RWPE2 (cell line): ENCODE measurements at regions not wholly inside any gene's neighbourhood (a gene's known extent, or its start where the extent isn't known, plus 50 kb on each side); places are given as distances from the start of the nearest gene placed in this dataset.

ENCODE experiments used
- ATAC-seq: fragments of 200-7000 bp; cut with Tn5 transposase; 3 replicates; pipeline ENCODE4 v1.9.1; 2021; ENCODE audit warnings: low read depth
- DNase-seq: peaks from one replicate; pipeline ENCODE4 v3.0.0-alpha.2; 2020; ENCODE audit warnings: low spot score
- H3K27ac ChIP-seq: fragments of 450-650 bp; 2 replicates; pipeline ENCODE4 v1.5.1; 2017; ENCODE audit warnings: mild to moderate bottlenecking; ENCODE audit not compliant: poor library complexity, severe bottlenecking
- H3K27me3 ChIP-seq: fragments of 250-450 bp; sonication (Bioruptor Pico); 2 replicates; pipeline ENCODE4 v1.5.1; 2021; ENCODE audit warnings: mild to moderate bottlenecking, moderate library complexity; ENCODE audit not compliant: insufficient read depth, poor library complexity, severe bottlenecking
- H3K36me3 ChIP-seq: fragments of 250-450 bp; sonication (Bioruptor Pico); 2 replicates; pipeline ENCODE4 v1.5.1; 2020; ENCODE audit warnings: low read depth, mild to moderate bottlenecking, moderate library complexity
- H3K4me1 ChIP-seq: fragments of 250-450 bp; sonication (Bioruptor Pico); 2 replicates; pipeline ENCODE4 v1.5.1; 2021; ENCODE audit warnings: mild to moderate bottlenecking, moderate library complexity; ENCODE audit not compliant: insufficient read depth, poor library complexity, severe bottlenecking
- H3K4me3 ChIP-seq: fragments of 250-450 bp; sonication (Bioruptor Pico); 2 replicates; pipeline ENCODE4 v1.5.1; 2021; ENCODE audit warnings: mild to moderate bottlenecking, moderate library complexity; ENCODE audit not compliant: severe bottlenecking
- H3K9me3 ChIP-seq: fragments of 250-450 bp; sonication (Bioruptor Pico); 2 replicates; pipeline ENCODE4 v1.5.1; 2021; ENCODE audit warnings: mild to moderate bottlenecking, moderate library complexity; ENCODE audit not compliant: severe bottlenecking
- CTCF ChIP-seq: fragments of 450-650 bp; IDR thresholded peaks from one replicate; pipeline ENCODE4 v1.5.1; 2017; ENCODE audit warnings: mild to moderate bottlenecking, moderate library complexity; ENCODE audit not compliant: poor library complexity, severe bottlenecking

- no peaks in the 10 kb centered on the region for H3K36me3 ChIP-seq
- H3K4me3 ChIP-seq = no peak overlapping the region
- peaks cover 6% of the 10 kb centered on the region for H3K9me3 ChIP-seq
- ATAC-seq (no peak), DNase-seq (no peak)
- TF ChIP-seq CTCF = no peak
- H3K27ac ChIP-seq = no peak overlapping the region
- H3K4me1 ChIP-seq = no peaks in the 10 kb centered on the region
- no peaks in the 10 kb centered on the region for H3K27me3 ChIP-seq
These were observed 313.0 kb downstream of the BMP2 start for GRCh38 chr20:7080472-7080871.

GRCh38 chr20:7085467-7085866 lies 318.0 kb downstream of the BMP2 start:
- Histone ChIP-seq H3K4me1 (no peaks in the 10 kb centered on the region), H3K27me3 (no peaks in the 10 kb centered on the region), H3K36me3 (no peaks in the 10 kb centered on the region), H3K9me3 (no peaks in the 10 kb centered on the region), H3K4me3 (no peak overlapping the region), H3K27ac (no peak overlapping the region)
- TF ChIP-seq CTCF = no peak
- DNase-seq (no peak), ATAC-seq (no peak)

- no peaks in the 10 kb centered on the region for H3K36me3 ChIP-seq
- DNase-seq (no peak), ATAC-seq (no peak)
- H3K9me3 ChIP-seq = no peaks in the 10 kb centered on the region
- H3K27ac ChIP-seq = no peak overlapping the region
- no peak for TF ChIP-seq CTCF
- no peaks in the 10 kb centered on the region for H3K27me3 ChIP-seq
- no peaks in the 10 kb centered on the region for H3K4me1 ChIP-seq
- H3K4me3 ChIP-seq = no peak overlapping the region
These were observed 320.3 kb downstream of the BMP2 start for GRCh38 chr20:7087803-7088202.

- no peaks in the 10 kb centered on the region for H3K4me1 ChIP-seq
- DNase-seq = no peak
- H3K4me3 ChIP-seq = no peak overlapping the region
- peak; percentile 60; the same call in 2 of the 3 replicates for ATAC-seq
- TF ChIP-seq CTCF = no peak
- no peak overlapping the region for H3K27ac ChIP-seq
- no peaks in the 10 kb centered on the region for H3K27me3 ChIP-seq
- no peaks in the 10 kb centered on the region for H3K9me3 ChIP-seq
- no peaks in the 10 kb centered on the region for H3K36me3 ChIP-seq
These were observed 322.5 kb downstream of the BMP2 start for GRCh38 chr20:7090001-7090400.

- ATAC-seq (no peak), DNase-seq (no peak)
- Histone ChIP-seq H3K36me3 (no peaks in the 10 kb centered on the region), H3K27ac (no peak overlapping the region), H3K27me3 (no peaks in the 10 kb centered on the region), H3K4me3 (no peak overlapping the region), H3K9me3 (no peaks in the 10 kb centered on the region), H3K4me1 (no peaks in the 10 kb centered on the region)
- TF ChIP-seq CTCF = no peak
These were observed 323.3 kb downstream of the BMP2 start for GRCh38 chr20:7090811-7091210.
